ENCODE measurements at regions not wholly inside any gene's neighbourhood (a gene's known extent, or its start where the extent isn't known, plus 50 kb on each side); places are given as distances from the start of the nearest gene placed in this dataset.

- TF ChIP-seq POLR2A (IDR thresholded peaks at IDR 0.05; ENCODE audit: low read depth) (no peak), CTCF (IDR thresholded peaks at IDR 0.05) (no peak)
Measured at GRCh38 chrX:40164751-40165150, 67.0 kb upstream of the BCOR start.

Data from esophagus muscularis mucosa (tissue), 3 donors.